Activated T-cell treated with anti-CD3 and anti-CD28 coated beads, Interleukin-2, amount 50 U/mL, for 72 hours (primary cell): ENCODE measurements at regions not wholly inside any gene's neighbourhood (a gene's known extent, or its start where the extent isn't known, plus 50 kb on each side); places are given as distances from the start of the nearest gene placed in this dataset.

ENCODE experiments used
- ATAC-seq, 2 donors: fragments of 150-1000 bp; cut with Tn5 transposase; replicated peaks in 1 of 2; 2 replicates each; pipeline ENCODE4 v1.10.0; 2021; ENCODE audit warnings: moderate library complexity in 2 of 2, mild to moderate bottlenecking in 1 of 2
- DNase-seq, 2 donors: peaks; one replicate each; pipeline ENCODE4 v3.0.0; 2021 to 2022; ENCODE audit warnings: mixed read lengths in 1 of 2
- H3K27ac Mint-ChIP-seq: one replicate; pipeline ENCODE4 v1.8.0; 2022; ENCODE audit warnings: mild to moderate bottlenecking, moderate library complexity, mixed read lengths
- H3K27me3 Mint-ChIP-seq: one replicate; pipeline ENCODE4 v1.8.0; 2022; ENCODE audit warnings: low read depth, mixed read lengths
- H3K36me3 Mint-ChIP-seq, 2 donors: one replicate each; pipeline ENCODE4 v1.8.0; 2022; ENCODE audit warnings: mixed read lengths in 2 of 2, mild to moderate bottlenecking in 1 of 2; ENCODE audit not compliant: insufficient read depth in 2 of 2
- H3K4me1 Mint-ChIP-seq: one replicate; pipeline ENCODE4 v1.8.0; 2022; ENCODE audit warnings: low read depth, mixed read lengths
- H3K4me3 Mint-ChIP-seq, 2 donors: one replicate each; pipeline ENCODE4 v1.8.0; 2022; ENCODE audit warnings: mild to moderate bottlenecking in 2 of 2, mixed read lengths in 2 of 2, moderate library complexity in 2 of 2
- H3K9me3 Mint-ChIP-seq, 2 donors: one replicate each; pipeline ENCODE4 v1.8.0; 2022; ENCODE audit warnings: mixed read lengths in 2 of 2

GRCh38 chr2:55111230-55111569 lies 60.9 kb upstream of the RTN4 start:
- no peak for DNase-seq
- Mint-ChIP-seq H3K36me3 (no peaks in the 10 kb centered on the region), H3K4me1 (peaks cover 15% of the 10 kb centered on the region), H3K9me3 (no peaks in the 10 kb centered on the region), H3K27ac (no peak overlapping the region), H3K27me3 (no peaks in the 10 kb centered on the region), H3K4me3 (no peak overlapping the region)
- ATAC-seq, result no peak

- no peaks in the 10 kb centered on the region for H3K27me3 Mint-ChIP-seq
- ATAC-seq, result no peak
- H3K27ac Mint-ChIP-seq, result no peak overlapping the region
- H3K4me3 Mint-ChIP-seq, result no peak overlapping the region
- no peaks in the 10 kb centered on the region for H3K9me3 Mint-ChIP-seq
- no peaks in the 10 kb centered on the region for H3K36me3 Mint-ChIP-seq
- no peak for DNase-seq
- H3K4me1 Mint-ChIP-seq, result peaks cover 5% of the 10 kb centered on the region
These were observed 59.1 kb upstream of the RTN4 start for GRCh38 chr2:55109219-55109891.

DNA sequence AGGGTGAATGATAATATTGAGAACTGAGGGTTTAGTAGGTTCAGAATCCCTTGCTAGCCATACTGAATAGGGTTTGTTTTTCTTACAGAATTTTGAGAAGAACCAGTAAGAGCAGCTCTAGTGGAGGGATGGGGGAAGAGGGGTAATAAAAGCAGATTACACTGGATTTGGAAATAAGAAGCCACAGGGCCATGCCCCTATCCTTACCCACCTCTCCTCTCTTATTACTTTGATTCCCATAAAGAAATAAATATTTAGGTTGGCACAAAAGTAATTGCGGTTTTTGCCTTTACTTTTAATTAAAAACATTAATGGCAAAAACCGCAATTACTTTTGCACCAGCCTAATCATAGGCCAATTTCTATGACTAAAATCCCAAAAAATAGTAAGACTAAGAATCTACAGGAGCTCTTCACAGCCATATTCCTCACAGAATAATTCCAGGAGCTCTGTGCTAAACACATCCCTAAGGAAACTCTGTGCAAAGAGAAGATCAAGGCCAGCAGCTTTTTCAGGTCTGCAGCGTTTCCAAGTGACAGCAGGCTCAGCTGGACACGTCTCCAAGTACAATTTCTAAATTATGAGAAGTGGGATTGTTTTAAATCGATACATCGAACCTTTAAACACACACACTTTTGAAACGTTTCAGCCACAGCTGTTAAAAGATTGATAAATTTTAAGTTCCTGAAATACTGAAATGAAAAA lies 58.4 kb upstream of the RTN4 start:
- Mint-ChIP-seq H3K4me3 (no peak overlapping the region), H3K9me3 (no peaks in the 10 kb centered on the region), H3K4me1 (peaks cover 5% of the 10 kb centered on the region), H3K27me3 (no peaks in the 10 kb centered on the region), H3K27ac (no peak overlapping the region), H3K36me3 (no peaks in the 10 kb centered on the region)
- no peak for DNase-seq
- ATAC-seq, result no peak

GRCh38 chr2:55107436-55107835 lies 57.2 kb upstream of the RTN4 start:
- DNase-seq (no peak), ATAC-seq (no peak)
- Mint-ChIP-seq H3K27ac (no peak overlapping the region), H3K36me3 (no peaks in the 10 kb centered on the region), H3K4me1 (peaks cover 9% of the 10 kb centered on the region), H3K4me3 (no peak overlapping the region), H3K9me3 (no peaks in the 10 kb centered on the region), H3K27me3 (no peaks in the 10 kb centered on the region)

GRCh38 chr2:55106148-55106547 lies 55.9 kb upstream of the RTN4 start:
- DNase-seq, result no peak
- no peaks in the 10 kb centered on the region for H3K9me3 Mint-ChIP-seq
- H3K36me3 Mint-ChIP-seq, result no peaks in the 10 kb centered on the region
- H3K27ac Mint-ChIP-seq, result no peak overlapping the region
- peaks cover 4% of the 10 kb centered on the region for H3K4me1 Mint-ChIP-seq
- ATAC-seq, result no peak
- H3K27me3 Mint-ChIP-seq, result no peaks in the 10 kb centered on the region
- H3K4me3 Mint-ChIP-seq, result no peak overlapping the region

- Mint-ChIP-seq H3K27me3 (no peaks in the 10 kb centered on the region), H3K9me3 (no peaks in the 10 kb centered on the region), H3K4me3 (no peak overlapping the region), H3K36me3 (no peaks in the 10 kb centered on the region), H3K27ac (no peak overlapping the region), H3K4me1 (peaks cover 4% of the 10 kb centered on the region)
- ATAC-seq (no peak), DNase-seq (no peak)
These were observed 55.2 kb upstream of the RTN4 start for GRCh38 chr2:55105456-55105855.

DNA sequence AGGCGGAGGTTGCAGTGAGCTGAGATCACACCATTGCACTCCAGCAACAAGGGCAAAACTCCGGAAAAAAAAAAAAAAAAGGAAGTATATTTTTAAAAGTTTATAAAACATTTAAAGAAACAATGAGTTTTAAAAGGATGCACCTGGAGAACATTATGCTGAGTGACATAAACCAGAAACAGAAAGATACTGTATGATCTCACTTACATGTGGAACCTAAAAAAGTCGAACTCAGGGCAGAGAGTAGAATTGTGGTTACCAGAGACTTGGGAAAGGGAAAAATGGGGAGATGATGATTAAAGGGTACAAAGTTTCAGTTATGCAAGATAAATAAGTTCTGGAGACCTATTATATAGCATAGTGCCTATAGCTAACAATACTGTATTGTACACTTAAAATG lies 52.8 kb upstream of the RTN4 start:
- H3K4me1 Mint-ChIP-seq, result peaks cover 4% of the 10 kb centered on the region
- no peaks in the 10 kb centered on the region for H3K27me3 Mint-ChIP-seq
- no peak overlapping the region for H3K4me3 Mint-ChIP-seq
- H3K36me3 Mint-ChIP-seq, result peaks cover 0 to 3% of the 10 kb centered on the region in 2 donors
- peaks cover 2% of the 10 kb centered on the region in 2 donors for H3K9me3 Mint-ChIP-seq
- ATAC-seq (no peak), DNase-seq (no peak)
- no peak overlapping the region for H3K27ac Mint-ChIP-seq

DNA sequence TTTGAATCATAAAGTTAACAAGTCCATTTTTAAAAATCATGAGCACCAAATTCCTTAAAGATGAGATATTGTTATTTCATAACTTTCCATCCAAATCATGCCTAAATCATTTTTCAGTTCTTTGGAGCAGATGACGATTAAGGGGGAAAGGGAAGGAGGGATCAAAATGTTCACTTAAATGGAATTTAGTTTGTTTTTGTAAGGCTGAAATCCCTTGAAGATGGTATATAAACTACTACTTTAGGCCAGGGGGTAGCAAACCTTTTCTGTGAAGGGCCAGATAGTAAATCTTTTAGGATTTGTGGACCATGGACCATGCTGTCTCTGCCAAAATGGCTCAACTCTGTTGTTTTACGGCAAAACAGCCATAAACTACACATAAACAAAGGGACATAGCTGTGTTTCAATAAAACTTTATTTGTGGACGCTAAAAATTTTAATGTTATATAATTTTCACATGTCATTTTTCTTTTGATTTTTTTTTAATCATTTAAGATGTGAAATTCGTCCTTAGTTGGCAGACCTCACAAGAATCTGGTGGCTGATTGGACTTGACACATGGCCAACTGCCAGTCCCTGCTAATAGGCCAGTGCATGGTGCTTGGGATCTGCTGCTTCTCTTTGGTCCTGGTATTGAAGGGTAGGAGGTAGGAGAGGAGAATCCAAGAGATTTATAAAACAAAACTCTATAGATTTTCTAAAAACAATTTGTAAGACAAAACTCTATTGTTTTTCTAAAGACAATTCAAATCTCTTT lies 52.0 kb upstream of the RTN4 start:
- Mint-ChIP-seq H3K36me3 (peaks cover 0 to 3% of the 10 kb centered on the region in 2 donors), H3K4me3 (no peak overlapping the region), H3K27me3 (no peaks in the 10 kb centered on the region), H3K4me1 (peaks cover 4% of the 10 kb centered on the region), H3K9me3 (peaks cover 2% of the 10 kb centered on the region in 2 donors), H3K27ac (no peak overlapping the region)
- DNase-seq (no peak), ATAC-seq (no peak)

GRCh38 chr2:55101466-55101865 lies 51.2 kb upstream of the RTN4 start:
- H3K27ac Mint-ChIP-seq, result no peak overlapping the region
- ATAC-seq (no peak), DNase-seq (no peak)
- peaks cover 4% of the 10 kb centered on the region for H3K4me1 Mint-ChIP-seq
- peaks cover 0 to 3% of the 10 kb centered on the region in 2 donors for H3K36me3 Mint-ChIP-seq
- H3K4me3 Mint-ChIP-seq, result no peak overlapping the region
- no peaks in the 10 kb centered on the region for H3K27me3 Mint-ChIP-seq
- peaks cover 2% of the 10 kb centered on the region in 2 donors for H3K9me3 Mint-ChIP-seq

GRCh38 chr2:55099878-55100820 lies 49.9 kb upstream of the RTN4 start:
- H3K4me1 Mint-ChIP-seq, result peaks cover 4% of the 10 kb centered on the region
- ATAC-seq, result peak; percentile 67 to 70
- H3K4me3 Mint-ChIP-seq, result peak overlapping the region; percentile 40 to 63
- H3K9me3 Mint-ChIP-seq, result peaks cover 2% of the 10 kb centered on the region in 2 donors
- peak in 1 of 2 donors; percentile 7 for DNase-seq
- H3K27me3 Mint-ChIP-seq, result no peaks in the 10 kb centered on the region
- peak overlapping the region; percentile 93 for H3K27ac Mint-ChIP-seq
- H3K36me3 Mint-ChIP-seq, result peaks cover 0 to 3% of the 10 kb centered on the region in 2 donors
